ENCODE measurements at regions not wholly inside any gene's neighbourhood (a gene's known extent, or its start where the extent isn't known, plus 50 kb on each side); places are given as distances from the start of the nearest gene placed in this dataset.
A peak's percentile ranks its signal among the peaks of the same experiment; 100 is the strongest.

DNA sequence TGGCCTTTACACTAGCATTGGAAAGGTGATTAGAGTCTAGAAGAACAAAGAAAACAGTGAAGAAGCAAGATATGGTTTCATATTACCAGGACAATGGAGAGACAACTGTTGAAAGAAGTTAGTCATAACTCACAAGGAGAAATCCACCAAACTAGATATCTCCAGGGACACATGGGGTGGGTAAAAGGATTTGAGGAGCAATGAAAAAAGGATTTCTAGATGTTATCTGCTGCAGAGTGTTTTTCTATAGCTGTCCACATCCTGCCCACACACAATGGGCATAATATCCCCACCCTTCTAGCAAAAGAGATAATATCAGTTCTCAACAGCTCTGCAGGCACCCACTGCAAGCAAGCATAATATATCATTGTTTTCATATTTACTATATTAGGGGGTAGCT is 303.1 kb downstream of the HAO1 start:
- DNase-seq (ENCODE audit: low read depth) = no peak

DNA sequence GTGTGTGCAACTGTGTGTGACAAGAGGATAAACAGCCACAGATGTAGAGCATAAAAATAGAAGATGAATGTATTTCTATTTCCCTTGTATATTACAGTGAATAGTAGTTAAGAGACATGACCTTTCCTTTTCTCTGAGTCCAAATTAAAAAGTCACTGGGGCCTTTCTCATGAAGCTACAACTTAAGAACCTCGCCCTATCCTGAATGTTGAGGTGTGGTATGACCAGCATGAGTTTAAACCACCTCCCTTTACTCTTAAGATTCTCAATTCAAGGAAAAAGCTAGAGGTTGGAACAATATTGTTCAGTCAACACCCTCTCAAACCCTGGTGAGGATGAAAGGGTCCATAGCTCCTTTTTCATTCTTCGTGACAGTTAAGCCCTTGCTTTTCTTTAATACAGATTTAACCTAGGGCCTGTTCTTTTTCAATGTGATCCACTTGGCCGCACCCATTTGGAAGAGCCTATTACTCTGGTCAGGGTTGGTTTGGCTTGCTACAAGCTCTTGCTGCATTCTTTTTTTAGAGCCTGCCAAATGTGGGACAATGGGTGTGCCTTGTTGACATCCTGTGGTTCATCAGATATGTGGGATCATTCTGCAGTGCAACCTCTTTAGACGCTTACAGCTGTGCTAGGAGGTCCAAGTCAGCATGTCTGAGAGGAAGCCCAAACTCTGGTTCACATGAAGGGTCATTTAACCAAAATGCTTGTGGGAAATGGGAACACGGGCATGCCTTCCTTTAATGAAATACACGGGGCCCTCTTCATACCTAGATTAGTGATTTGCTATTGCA is 290.0 kb downstream of the HAO1 start:
- peak; percentile 93 for DNase-seq (ENCODE audit: low read depth)

DNA sequence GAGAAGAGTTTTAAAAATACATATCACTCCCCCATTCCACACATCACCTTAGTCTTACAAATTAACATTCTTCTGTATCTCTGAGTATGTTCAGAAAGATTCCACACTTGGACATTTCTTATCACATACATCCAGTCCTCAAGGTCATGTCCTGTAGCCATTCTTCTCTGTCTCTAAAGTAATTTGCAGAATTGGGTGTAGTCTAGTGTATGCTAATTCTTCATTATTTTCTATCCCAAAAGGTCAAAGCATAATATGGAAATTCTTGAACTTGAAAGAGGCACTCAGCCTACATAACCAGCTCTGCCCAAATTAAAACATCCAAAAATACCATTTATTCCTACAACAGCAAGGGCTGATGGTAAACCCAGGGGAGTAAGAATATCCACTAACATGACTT is 286.0 kb downstream of the HAO1 start:
- no peak for DNase-seq (ENCODE audit: low read depth)

DNA sequence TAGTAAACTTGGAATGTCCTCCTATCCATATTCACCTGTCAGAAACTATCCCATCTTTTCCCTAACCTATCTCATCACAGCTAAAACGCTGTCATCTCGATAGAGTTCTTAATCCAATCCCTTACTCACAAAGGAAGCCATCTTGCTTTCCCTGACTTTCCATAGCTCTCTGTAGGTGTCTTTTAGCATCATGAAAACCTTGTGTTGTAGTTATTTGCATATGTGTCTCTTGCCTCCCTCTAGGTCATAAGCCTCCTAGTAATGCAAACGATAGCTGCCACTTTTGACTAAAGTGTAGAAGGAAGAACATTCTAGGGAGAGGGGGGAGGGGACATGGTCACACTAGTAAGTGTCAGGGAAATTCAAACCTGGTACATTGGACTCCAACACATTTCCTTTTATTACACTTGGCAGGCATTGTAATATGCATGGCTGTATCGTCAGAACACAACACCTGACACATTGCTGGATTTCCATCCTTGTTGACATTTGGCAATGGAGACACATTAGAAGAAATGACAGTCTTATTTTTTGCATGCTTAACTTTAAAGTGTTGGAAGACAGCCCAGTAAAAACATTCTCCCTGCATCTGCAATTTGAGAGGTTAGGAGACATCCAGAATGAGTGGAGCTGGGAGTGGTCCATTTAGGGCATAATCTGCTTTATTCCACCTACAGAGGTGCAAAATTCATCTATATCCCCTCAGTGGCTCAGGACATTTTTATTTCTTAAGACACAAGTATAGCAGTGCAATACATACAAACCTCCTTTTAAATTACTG is 283.4 kb downstream of the HAO1 start:
- DNase-seq (ENCODE audit: low read depth) = no peak

DNA sequence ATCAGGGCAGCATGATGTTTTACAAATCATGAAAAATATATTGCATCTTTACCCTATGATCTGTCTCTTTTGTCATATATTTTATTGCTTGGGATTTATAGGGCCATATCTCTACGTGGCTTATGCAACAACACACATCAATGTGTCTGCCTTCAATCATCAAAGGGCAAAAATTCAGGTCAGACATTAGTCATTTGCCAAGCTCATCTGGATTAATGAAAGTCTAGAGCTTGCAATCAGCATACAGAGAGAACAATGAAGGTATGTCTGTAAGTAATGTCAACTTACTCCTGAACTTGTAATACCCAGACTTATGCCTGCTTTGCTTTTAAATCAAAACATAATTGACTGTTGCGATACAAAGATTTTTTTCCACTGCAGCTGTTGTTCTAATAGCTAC is 282.7 kb downstream of the HAO1 start:
- DNase-seq (ENCODE audit: low read depth) = no peak

DNA sequence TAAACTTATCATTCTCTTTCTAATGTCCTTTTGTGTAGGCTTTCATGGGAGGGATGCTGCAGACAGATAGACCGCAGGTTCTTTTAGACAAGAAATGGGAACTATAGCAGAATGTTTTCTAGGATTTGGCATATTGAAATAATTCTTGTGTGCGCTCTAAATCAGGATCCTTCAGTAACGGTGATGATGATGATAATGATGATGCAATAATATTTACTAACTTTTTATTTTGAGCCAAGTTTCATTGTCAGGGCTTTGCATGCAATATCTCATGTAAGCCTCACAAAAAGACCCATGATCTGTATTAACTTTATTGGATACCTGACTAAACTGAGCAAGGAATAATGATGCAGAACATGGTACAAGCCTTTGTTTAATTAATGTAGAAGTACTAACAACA is 280.1 kb downstream of the HAO1 start:
- DNase-seq (ENCODE audit: low read depth) = no peak

DNA sequence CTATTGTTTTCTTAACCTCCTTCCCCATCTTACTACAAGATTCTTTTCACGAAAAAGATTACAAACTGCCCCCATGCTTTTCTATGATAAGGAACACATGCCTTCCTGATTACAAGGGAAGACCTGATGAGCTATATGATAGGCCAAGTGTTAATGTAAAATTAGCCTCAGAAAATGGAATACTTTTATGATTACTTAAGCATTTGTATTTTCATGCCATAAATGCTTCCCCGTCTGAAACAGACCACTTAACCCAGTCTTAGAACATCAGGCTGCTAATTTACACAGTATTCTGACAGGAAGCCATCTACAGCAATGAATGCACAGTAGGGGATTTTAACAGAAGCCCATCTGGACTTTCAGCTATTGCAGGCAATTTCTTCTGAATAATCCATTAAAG is 274.9 kb downstream of the HAO1 start:
- no peak for DNase-seq (ENCODE audit: low read depth)

DNA sequence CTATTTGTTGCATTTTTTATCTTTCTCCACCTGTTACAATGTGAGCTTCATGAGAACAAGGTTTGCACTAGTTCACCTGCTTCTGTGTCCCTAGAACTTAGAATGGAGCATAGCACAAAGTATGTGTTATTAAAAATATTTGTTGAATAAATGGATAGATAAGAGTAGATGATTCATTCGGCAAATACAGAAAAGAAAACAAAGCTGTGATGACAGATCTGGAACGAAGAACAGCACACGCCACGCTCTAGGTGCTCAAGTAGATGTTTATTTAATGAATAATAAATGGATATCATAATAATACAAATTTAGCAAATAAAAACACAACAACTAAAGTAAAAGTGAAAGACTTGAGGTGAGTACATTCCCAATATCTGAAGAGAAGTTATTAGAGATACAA is 273.1 kb downstream of the HAO1 start:
- DNase-seq (ENCODE audit: low read depth) = no peak

DNA sequence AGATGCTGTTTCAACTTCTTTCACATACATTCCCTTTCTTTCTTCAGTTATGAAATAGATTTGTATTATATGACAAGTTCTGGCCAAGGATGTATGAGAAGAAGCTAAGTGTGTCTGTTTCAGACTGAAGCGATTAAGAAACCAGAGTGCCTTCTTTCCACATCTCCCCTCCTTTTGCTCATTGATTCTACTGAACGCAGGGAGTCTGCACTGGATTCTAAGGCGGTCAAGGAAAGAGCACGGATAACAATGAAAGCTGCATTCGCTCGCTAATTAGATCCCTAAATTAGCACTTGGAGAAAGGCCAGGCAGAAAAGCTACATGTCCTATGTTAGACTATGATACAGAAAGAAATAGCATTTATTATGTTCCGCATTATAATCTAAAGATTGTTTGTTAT is 267.7 kb downstream of the HAO1 start:
- peak; percentile 52 for DNase-seq (ENCODE audit: low read depth)

DNA sequence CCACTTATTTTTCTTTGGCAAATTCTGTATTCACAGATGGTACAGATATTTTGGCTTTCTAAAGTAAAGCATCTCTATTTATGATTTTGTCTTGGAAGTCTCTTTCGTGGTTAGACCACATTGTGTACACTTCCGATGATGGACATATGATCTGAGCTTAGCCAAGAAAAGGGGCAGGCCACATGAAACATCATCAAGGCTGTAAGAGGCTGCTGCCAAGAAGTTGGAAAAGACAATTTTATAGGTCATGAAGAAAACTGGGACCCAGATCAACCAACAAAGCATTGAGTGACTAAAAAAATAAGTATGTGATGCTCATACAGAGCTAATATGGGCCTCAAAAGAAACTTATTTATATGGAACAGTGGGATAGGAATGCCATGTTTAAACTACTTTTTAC is 266.4 kb downstream of the HAO1 start:
- peak; percentile 91 for DNase-seq (ENCODE audit: low read depth)

DNA sequence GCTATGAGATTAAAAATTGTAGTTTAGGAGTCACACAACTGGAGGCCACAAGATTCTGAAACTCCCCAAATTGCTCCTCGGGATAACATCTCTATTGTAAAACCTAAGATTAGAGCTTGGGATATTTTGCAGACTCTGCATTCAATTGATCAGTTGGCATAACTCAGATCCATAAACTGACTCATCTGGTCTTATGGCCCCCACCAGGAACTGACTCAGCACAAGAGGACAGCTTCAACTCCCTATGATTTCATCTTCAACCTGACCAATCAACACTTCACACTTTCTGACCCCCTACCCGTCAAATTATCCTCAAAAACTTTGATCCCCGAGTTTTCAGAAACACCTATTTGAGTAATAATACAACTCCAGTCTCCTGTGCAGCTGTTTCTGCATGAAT is 257.3 kb downstream of the HAO1 start:
- no peak for DNase-seq (ENCODE audit: low read depth)

DNA sequence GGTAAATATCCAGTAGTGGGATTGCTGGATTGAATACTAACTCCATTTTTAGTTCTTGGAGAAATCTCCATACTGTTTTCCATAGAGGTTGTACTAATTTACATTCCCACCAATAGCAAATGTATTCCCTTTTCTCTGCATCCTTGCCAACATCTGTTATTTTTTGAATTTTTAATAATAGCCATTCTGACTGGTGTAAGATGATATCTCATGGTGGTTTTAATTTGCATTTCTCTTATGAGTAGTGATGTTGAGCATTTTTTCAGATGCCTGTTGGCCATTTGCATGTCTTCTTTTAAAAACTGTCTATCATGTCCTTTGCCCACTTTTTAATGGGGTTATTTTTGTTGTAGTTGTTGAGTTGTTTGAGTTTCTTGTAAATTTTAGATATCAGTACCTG is 253.2 kb downstream of the HAO1 start:
- DNase-seq (ENCODE audit: low read depth) = peak; percentile 13

DNA sequence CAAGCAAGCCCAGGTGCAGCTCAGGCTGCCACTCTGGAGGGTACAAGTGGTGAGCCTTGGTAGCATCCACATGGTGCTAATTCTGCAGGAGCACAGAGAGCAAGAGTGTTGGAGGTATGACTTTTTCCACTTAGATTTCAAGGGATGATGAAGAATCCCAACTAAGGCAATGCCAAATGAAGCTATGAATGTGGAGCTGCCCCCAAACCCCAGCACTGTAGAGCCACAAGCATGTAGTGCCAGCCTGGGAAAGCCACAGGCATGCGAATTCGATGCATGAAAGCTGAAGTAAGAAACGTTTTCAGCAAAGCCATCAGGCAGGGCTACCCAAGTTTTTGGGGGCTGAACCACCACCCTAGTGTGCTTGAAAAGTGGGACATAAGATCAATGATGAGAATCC is 251.1 kb downstream of the HAO1 start:
- DNase-seq (ENCODE audit: low read depth) = no peak

DNA sequence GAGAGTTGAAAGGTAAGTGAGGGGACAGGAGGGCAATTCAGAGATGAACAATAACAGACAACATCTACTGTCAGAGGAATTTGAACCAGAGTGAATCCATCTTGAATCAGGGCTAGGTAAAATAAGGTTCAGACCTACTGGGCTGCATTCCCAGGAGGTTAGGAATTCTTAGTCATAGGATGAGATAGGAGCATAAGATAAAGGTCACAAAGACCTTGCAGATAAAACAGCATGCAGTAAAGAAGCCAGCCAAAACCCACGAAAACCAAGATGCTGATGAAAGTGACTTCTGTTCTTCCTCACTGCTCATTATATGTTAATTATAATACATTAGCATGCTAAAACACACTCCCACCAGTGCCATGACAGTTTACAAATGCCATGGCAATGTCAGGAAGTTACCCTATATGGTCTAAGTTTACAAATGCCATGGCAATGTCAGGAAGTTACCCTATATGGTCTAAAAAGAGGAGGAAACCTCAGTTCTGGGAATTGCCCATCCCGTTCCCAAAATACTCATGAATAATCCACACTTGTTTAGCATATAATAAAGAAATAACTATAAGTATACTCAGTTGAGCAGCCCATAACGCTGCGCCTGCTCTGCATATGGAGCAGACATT is 248.5 kb downstream of the HAO1 start:
- no peak for DNase-seq (ENCODE audit: low read depth)

DNA sequence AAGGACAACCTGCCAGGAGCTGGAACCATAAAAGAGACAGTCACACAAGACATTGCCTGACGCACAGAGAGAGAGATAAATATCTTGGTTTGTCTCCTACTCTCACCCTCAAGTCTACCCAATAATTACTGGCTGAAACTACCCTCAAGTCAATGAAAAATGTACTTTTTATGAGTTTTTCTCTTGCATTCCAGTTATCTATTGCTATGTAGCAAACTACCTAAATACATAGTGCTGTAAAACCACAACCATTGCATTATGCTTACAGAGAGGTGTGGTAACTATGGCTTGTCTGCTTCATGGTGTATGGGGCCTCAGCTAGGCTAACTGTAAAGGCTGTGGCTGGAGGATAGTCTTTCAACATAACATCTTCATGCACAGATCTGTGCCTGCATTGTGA is 247.8 kb downstream of the HAO1 start:
- DNase-seq (ENCODE audit: low read depth) = no peak

DNA sequence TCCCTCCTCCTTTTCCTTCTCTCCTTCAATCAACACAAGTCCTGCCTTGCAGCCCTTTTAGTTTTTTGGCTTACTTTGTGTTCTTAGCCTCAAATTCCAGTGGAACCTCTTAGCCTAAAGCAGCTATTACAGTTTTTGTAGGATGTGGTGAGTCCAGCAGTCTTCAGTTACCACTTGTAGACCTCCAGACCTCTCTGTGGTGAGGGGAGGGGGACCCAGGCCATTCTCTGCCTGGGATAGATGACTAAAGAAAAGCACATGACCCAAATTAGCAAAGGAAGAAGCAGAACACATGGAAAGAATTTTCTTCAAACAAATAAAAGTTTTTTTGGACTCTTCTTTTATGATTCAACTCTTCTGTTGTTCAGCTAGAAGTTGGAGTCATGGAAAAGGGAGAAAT is 246.5 kb downstream of the HAO1 start:
- DNase-seq (ENCODE audit: low read depth) = peak; percentile 30

DNA sequence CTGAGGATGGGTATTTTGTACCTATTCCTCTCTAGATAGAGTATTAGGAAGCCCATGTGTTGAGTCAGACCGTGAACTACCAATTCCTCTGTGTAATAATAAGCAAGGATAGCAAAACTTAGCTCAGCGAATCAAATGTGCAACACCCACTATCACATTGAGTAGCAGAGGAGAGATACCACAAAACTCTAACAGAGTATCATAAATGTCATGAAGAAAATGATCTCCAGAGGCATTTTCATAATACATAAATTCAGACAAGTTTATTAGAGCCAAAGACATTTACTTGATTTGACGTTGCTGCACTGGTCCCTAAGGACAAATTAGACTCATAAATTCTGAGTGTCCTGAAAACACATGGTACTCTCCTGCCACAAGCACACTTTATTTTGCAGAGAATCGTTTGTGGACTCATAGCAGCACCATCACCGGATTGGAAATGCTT is 245.2 kb downstream of the HAO1 start:
- DNase-seq (ENCODE audit: low read depth) = no peak

DNA sequence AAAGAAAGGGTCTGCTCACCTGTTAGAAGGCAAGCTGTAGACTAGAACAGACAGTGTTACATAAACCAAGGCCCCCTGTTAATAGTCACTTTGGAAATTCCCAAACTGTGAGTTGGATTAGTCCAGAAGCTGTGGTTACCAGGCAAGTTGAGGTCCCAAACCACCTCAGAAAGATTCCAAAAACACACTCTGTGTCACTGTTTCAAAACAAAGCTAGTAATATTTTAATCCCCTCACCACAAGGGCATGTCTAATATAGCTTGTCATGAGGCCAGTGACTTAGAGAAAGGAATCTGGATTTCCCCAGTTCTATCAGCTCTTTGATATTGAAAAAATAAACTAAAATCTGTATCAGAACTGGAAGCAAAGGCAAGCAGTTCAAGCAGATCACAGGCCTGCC is 244.6 kb downstream of the HAO1 start:
- DNase-seq (ENCODE audit: low read depth) = no peak

DNA sequence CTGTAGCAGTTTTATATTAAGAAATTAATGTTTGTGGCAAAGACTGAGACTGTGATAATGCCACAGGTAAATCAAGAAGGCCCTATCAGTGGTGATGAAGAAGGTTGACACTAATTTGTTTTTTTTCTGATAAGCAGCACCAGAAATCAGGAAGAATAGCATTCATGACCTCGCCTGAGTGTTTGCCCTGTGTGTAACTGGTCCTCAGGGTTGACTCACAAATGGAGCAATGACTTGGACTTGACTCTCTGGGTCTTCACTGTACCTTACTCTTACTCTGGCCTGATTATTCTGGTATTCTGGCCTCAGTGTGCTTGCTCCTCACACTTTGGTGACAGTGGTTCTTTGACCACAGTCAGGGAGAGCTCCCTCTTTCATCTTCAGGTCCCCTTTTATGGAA is 243.9 kb downstream of the HAO1 start:
- DNase-seq (ENCODE audit: low read depth) = no peak

DNA sequence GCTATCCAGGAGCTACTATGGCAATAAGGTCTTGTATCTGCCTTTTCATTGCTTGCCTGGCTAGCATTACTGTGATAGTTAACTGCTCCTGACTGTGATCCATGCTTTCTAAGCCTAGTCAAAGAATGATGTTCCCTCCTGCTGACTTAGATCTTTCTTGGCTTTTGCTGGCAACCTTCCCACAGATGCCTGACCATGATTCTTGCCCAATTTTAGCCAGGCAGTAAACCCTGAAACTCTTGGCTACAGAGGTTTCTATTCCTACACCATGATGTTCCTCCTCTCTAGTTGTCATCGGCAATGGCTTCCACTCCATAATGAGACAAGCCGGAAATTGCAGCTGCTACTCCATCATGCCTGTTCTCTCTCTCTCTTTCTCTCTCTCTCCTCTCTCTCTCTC is 238.1 kb downstream of the HAO1 start:
- DNase-seq (ENCODE audit: low read depth) = peak; percentile 37

DNA sequence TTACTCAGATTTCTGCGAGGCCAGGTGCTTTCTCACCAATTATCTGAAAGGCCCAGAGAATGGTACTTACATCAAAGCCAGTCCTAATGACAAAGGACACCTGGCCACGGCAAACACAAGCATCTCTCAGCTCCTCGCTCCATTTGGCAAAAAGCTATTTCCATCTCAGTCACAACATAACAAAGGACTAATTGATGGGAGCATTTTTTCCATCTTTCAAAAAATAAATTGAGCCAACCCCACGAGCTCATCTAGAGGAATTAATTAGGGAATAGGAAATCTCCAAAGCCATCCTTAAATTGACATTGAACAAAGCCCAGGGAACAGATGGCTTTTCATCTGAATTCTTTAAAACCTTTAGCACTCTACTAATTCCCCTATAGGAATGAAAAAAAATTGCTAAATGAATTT is 236.7 kb downstream of the HAO1 start:
- no peak for DNase-seq (ENCODE audit: low read depth)

DNA sequence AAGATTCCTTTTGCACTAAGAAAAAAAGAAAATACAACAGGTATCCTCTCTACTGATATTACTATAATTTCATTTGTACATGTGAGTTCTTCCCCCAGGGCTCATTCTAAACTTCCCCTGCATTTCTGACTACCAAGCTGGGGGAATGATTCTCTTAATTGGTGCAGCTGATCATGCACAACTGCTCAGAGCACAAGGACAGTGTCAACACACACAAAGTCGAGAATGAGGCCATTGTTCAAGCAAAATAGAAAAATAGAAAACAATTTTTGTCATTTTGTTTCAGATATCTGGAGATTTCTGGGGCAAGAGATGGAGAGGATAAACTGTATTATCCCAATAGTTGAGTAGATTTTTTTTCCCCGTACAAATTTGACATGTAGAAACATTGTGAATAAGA is 236.3 kb downstream of the HAO1 start:
- DNase-seq (ENCODE audit: low read depth) = no peak

DNA sequence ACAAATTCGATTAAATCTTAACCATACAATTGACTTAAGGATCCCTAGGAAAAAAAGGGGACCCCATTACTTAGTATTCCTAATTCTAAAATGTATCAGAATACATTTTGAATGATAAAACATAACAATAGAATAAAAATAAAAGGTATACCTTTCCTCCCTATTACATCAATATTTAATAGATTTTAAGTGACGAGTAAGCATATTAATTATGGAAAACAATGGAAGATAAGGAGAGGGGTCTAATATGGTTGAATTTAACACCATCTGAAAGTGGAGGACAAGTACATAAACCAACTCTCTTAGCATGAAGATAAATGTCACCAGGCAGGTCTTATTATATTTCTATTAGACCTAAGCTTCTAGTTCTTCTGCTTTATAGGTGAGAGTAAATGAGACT is 232.1 kb downstream of the HAO1 start:
- no peak for DNase-seq (ENCODE audit: low read depth)
